IMR-90 (cell line): ENCODE measurements at regions not wholly inside any gene's neighbourhood (a gene's known extent, or its start where the extent isn't known, plus 50 kb on each side); places are given as distances from the start of the nearest gene placed in this dataset.

ENCODE experiments used
- ATAC-seq: fragments of 200-7000 bp; cut with Tn5 transposase; 2 replicates; pipeline ENCODE4 v1.9.1; 2020; ENCODE audit warnings: low read depth, mild to moderate bottlenecking, moderate library complexity
- BruUV-seq: library from RNA; stranded (reverse); fragments of 400-500 nt; replicated peaks from 2 replicates; lab custom pipeline; 2021; lab: Mats Ljungman, UMichigan
- CTCF ChIA-PET: fragments of 300-600 bp; formaldehyde crosslinking; extraction: SDS; loops from one replicate; lab custom pipeline; 2021; ENCODE audit warnings: antibody characterized with exemption; lab: Yijun Ruan, JAX
- POLR2A ChIA-PET: fragments of 300-600 bp; sonication (Branson Sonifier 250); formaldehyde crosslinking; loops from one replicate; lab custom pipeline; 2022; ENCODE audit warnings: antibody characterized with exemption; ENCODE audit not compliant: unreplicated experiment; lab: Charles Lee
- DNase-seq: peaks from one replicate; pipeline ENCODE4 v3.0.0; 2013
- H2AFZ ChIP-seq: replicated peaks from 2 replicates; pipeline ENCODE3; 2013; ENCODE audit warnings: low read length, mild to moderate bottlenecking; ENCODE audit not compliant: poor library complexity
- H2AK5ac ChIP-seq: 2 replicates; pipeline ENCODE4 v1.6.1; 2013; ENCODE audit warnings: low read depth, low read length, inconsistent platforms
- H2AK9ac ChIP-seq: replicated peaks from 2 replicates; pipeline ENCODE3; 2013; ENCODE audit warnings: mild to moderate bottlenecking, low read depth, low read length, moderate library complexity; ENCODE audit not compliant: poor library complexity
- H2BK120ac ChIP-seq: 2 replicates; pipeline ENCODE4 v1.6.1; 2013; ENCODE audit warnings: low read depth, low read length, inconsistent platforms
- H2BK15ac ChIP-seq: 3 replicates; pipeline ENCODE4 v1.6.1; 2013; ENCODE audit warnings: low read depth, low read length, inconsistent platforms
- H2BK20ac ChIP-seq: 2 replicates; pipeline ENCODE4 v1.6.1; 2013; ENCODE audit warnings: low read depth, mild to moderate bottlenecking, inconsistent platforms, low read length, moderate library complexity
- H2BK5ac ChIP-seq: 2 replicates; pipeline ENCODE4 v1.6.1; 2013; ENCODE audit warnings: mild to moderate bottlenecking, low read depth, low read length, inconsistent platforms; ENCODE audit not compliant: poor library complexity, severe bottlenecking
- H3K14ac ChIP-seq: replicated peaks from 2 replicates; pipeline ENCODE4 v1.6.1; 2013; ENCODE audit warnings: low read depth, low read length, inconsistent platforms
- H3K18ac ChIP-seq: 2 replicates; pipeline ENCODE4 v1.6.1; 2013; ENCODE audit warnings: low read depth, low read length, control low read depth
- H3K23ac ChIP-seq: 2 replicates; pipeline ENCODE4 v1.6.1; 2013; ENCODE audit warnings: low read depth, low read length, inconsistent platforms
- H3K27ac ChIP-seq: 2 replicates; pipeline ENCODE4 v1.5.1; 2013; ENCODE audit warnings: mild to moderate bottlenecking, control low read depth, low read length; ENCODE audit not compliant: insufficient read depth
- H3K27me3 ChIP-seq: 2 replicates; pipeline ENCODE4 v1.6.1; 2013; ENCODE audit warnings: low read length; ENCODE audit not compliant: control insufficient read depth, insufficient read depth
- H3K36me3 ChIP-seq: 2 replicates; pipeline ENCODE4 v1.6.1; 2013; ENCODE audit warnings: low read length, mixed read lengths; ENCODE audit not compliant: control insufficient read depth, insufficient read depth
- H3K4ac ChIP-seq: 2 replicates; pipeline ENCODE4 v1.6.1; 2013; ENCODE audit warnings: low read depth, low read length, inconsistent platforms
- H3K4me1 ChIP-seq: 2 replicates; pipeline ENCODE4 v1.6.1; 2013; ENCODE audit warnings: low read length, mixed read lengths; ENCODE audit not compliant: control insufficient read depth, insufficient read depth
- H3K4me2 ChIP-seq: 2 replicates; pipeline ENCODE4 v1.6.1; 2013; ENCODE audit warnings: low read depth, mild to moderate bottlenecking, control low read depth, low read length, moderate library complexity
- H3K4me3 ChIP-seq: 2 replicates; pipeline ENCODE4 v1.5.1; 2013; ENCODE audit warnings: low read depth, mild to moderate bottlenecking, control low read depth, low read length, moderate library complexity; ENCODE audit not compliant: insufficient read depth
- H3K56ac ChIP-seq: 2 replicates; pipeline ENCODE4 v1.6.1; 2013; ENCODE audit warnings: low read length, inconsistent platforms; ENCODE audit not compliant: insufficient read depth; ENCODE audit errors: extremely low read depth
- H3K79me1 ChIP-seq, 2 experiments: 2 replicates each; pipeline ENCODE4 v1.6.1; 2013; ENCODE audit warnings: low read length in 2 of 2, inconsistent platforms in 1 of 2, low read depth in 1 of 2
- H3K9ac ChIP-seq: 2 replicates; pipeline ENCODE4 v1.6.1; 2013; ENCODE audit warnings: low read depth, low read length, control low read depth
- H3K9me1 ChIP-seq: 2 replicates; pipeline ENCODE4 v1.6.1; 2013; ENCODE audit warnings: low read length, inconsistent platforms; ENCODE audit not compliant: insufficient read depth
- H3K9me3 ChIP-seq: 2 replicates; pipeline ENCODE4 v1.6.1; 2013; ENCODE audit warnings: low read length; ENCODE audit not compliant: control insufficient read depth, insufficient read depth
- H4K20me1 ChIP-seq: 2 replicates; pipeline ENCODE4 v1.6.1; 2013; ENCODE audit warnings: low read length, inconsistent platforms; ENCODE audit not compliant: insufficient read depth
- H4K5ac ChIP-seq: 2 replicates; pipeline ENCODE4 v1.6.1; 2013; ENCODE audit warnings: mild to moderate bottlenecking, low read depth, low read length, control low read depth
- H4K8ac ChIP-seq, 2 experiments: 2 replicates each; pipeline ENCODE4 v1.6.1; 2013; ENCODE audit warnings: low read depth in 2 of 2, low read length in 2 of 2, control low read depth in 1 of 2, inconsistent platforms in 1 of 2
- H4K91ac ChIP-seq: 2 replicates; pipeline ENCODE4 v1.6.1; 2013; ENCODE audit warnings: low read depth, low read length, inconsistent platforms; ENCODE audit not compliant: insufficient read depth
- BHLHE40 ChIP-seq: fragments of 150-350 bp; IDR thresholded peaks from 2 replicates; pipeline ENCODE4 v1.6.1; 2016; ENCODE audit warnings: mild to moderate bottlenecking, low read depth, low read length
- RAD21 ChIP-seq: IDR thresholded peaks from 2 replicates; pipeline ENCODE4 v1.6.1; 2012; ENCODE audit warnings: low read length, improper control_type of control experiment
- RFX5 ChIP-seq: IDR thresholded peaks from 2 replicates; pipeline ENCODE4 v1.8.0; 2012; ENCODE audit warnings: low read depth, mild to moderate bottlenecking, low read length, moderate library complexity
- USF2 ChIP-seq: fragments of 150-350 bp; IDR thresholded peaks from 2 replicates; pipeline ENCODE4 v1.6.1; 2017; ENCODE audit warnings: mild to moderate bottlenecking, antibody characterized with exemption, low read length, low read depth
- dilution Hi-C: fragments of 300-500 bp; cut with HindIII; formaldehyde crosslinking; loops from one replicate; pipeline ENCODE4 v1.14.3; 2018; ENCODE audit warnings: low sequenced_read_pairs; ENCODE audit not compliant: unreplicated experiment
- in situ Hi-C: fragments of 300-500 bp; cut with MboI; formaldehyde crosslinking; loops from 3 replicates; pipeline ENCODE4 v1.14.3; 2019; ENCODE audit warnings: low sequenced_read_pairs, inconsistent platforms, mixed read lengths
- intact Hi-C: fragments of 100-400 bp; cut with micrococcal nuclease; formaldehyde crosslinking; loops from 2 replicates; pipeline ENCODE4 v1.10.0; 2022

- ChIA-PET POLR2A (no interaction called here), CTCF (no interaction called here)
- Histone ChIP-seq H3K9ac (no peak overlapping the region), H2AFZ (no peak overlapping the region), H4K8ac (no peak overlapping the region), H3K4me1 (no peaks in the 10 kb centered on the region), H3K23ac (no peak overlapping the region), H3K4ac (no peak overlapping the region), H3K4me3 (no peak overlapping the region), H4K91ac (no peak overlapping the region), H2BK5ac (no peak overlapping the region), H4K5ac (no peak overlapping the region), H2BK120ac (no peak overlapping the region), H3K9me1 (no peaks in the 10 kb centered on the region), H4K20me1 (no peaks in the 10 kb centered on the region), H3K9me3 (peaks cover 2% of the 10 kb centered on the region; the same call in 1 of the 2 replicates), H3K27ac (no peak overlapping the region), H2BK20ac (no peak overlapping the region), H3K56ac (no peak overlapping the region), H3K27me3 (no peaks in the 10 kb centered on the region), H2BK15ac (no peak overlapping the region), H3K14ac (no peak overlapping the region), H3K18ac (no peak overlapping the region), H2AK5ac (no peak overlapping the region), H2AK9ac (no peak overlapping the region), H3K36me3 (no peaks in the 10 kb centered on the region), H3K4me2 (no peak overlapping the region), H3K79me1 (no peaks in the 10 kb centered on the region)
- dilution Hi-C loops (no loop called here), in situ Hi-C loops (no loop called here), intact Hi-C loops (loop anchor here (10.0 kb wide), 1 partner anchor 486 kb away; no protein-coding TSS in a partner anchor)
- no peak for DNase-seq
- TF ChIP-seq USF2 (no peak), RFX5 (no peak), BHLHE40 (no peak), RAD21 (no peak)
- ATAC-seq: no peak
- BruUV-seq: no TSS peak
Measured at GRCh38 chr14:85039353-85039626, 490.7 kb upstream of the FLRT2 start.
